ENCODE measurements at regions not wholly inside any gene's neighbourhood (a gene's known extent, or its start where the extent isn't known, plus 50 kb on each side); places are given as distances from the start of the nearest gene placed in this dataset.

GRCh38 chr2:56502616-56503015 lies 318.8 kb downstream of the CCDC85A start:
- intact Hi-C loops (cut with DNase I) = no loop called here

GRCh38 chr2:56505885-56506284 lies 322.1 kb downstream of the CCDC85A start:
- ATAC-seq = no peak
- DNase-seq (ENCODE audit: missing footprints) = no peak
- intact Hi-C loops (cut with DNase I) = no loop called here

More at GRCh38 chr2:56502616-56503015, 318.8 kb downstream of the CCDC85A start:
- DNase-seq (ENCODE audit: missing footprints) = no peak
- ATAC-seq = no peak

- DNase-seq (ENCODE audit: missing footprints) = no peak
- no peak for ATAC-seq
- intact Hi-C loops (cut with DNase I) = no loop called here
These were observed 324.9 kb downstream of the CCDC85A start for GRCh38 chr2:56508662-56509061.

GRCh38 chr2:56510610-56511009 lies 326.8 kb downstream of the CCDC85A start:
- ATAC-seq = no peak
- intact Hi-C loops (cut with DNase I) = no loop called here
- no peak for DNase-seq (ENCODE audit: missing footprints)

- intact Hi-C loops (cut with DNase I) = no loop called here
- no peak for DNase-seq (ENCODE audit: missing footprints)
- ATAC-seq = no peak
These were observed 331.6 kb downstream of the CCDC85A start for GRCh38 chr2:56515399-56515798.

GRCh38 chr2:56519806-56520205 lies 336.0 kb downstream of the CCDC85A start:
- intact Hi-C loops (cut with DNase I) = loop anchor here (5.0 kb wide), 1 partner anchor 43 kb away; no protein-coding TSS in a partner anchor
- no peak for DNase-seq (ENCODE audit: missing footprints)
- ATAC-seq = no peak

- intact Hi-C loops (cut with DNase I) = loop anchor here (5.0 kb wide), 1 partner anchor 45 kb away; no protein-coding TSS in a partner anchor
These were observed 338.9 kb downstream of the CCDC85A start for GRCh38 chr2:56522605-56523089.

GRCh38 chr2:56523816-56524215 lies 340.0 kb downstream of the CCDC85A start:
- ATAC-seq (no peak), DNase-seq (ENCODE audit: missing footprints) (no peak)
- intact Hi-C loops (cut with DNase I) = loop anchor here (5.0 kb wide), 1 partner anchor 47 kb away; no protein-coding TSS in a partner anchor

More at GRCh38 chr2:56522605-56523089, 338.9 kb downstream of the CCDC85A start:
- ATAC-seq (peak; percentile 92), DNase-seq (ENCODE audit: missing footprints) (no peak)

- intact Hi-C loops (cut with DNase I) = no loop called here
- DNase-seq (ENCODE audit: missing footprints) (no peak), ATAC-seq (no peak)
These were observed 348.1 kb downstream of the CCDC85A start for GRCh38 chr2:56531668-56532420.

GRCh38 chr2:56534321-56534720 lies 350.5 kb downstream of the CCDC85A start:
- ATAC-seq = no peak
- no peak for DNase-seq (ENCODE audit: missing footprints)
- intact Hi-C loops (cut with DNase I) = no loop called here

GRCh38 chr2:56537756-56538155 lies 354.0 kb downstream of the CCDC85A start:
- DNase-seq (ENCODE audit: missing footprints) (no peak), ATAC-seq (no peak)
- intact Hi-C loops (cut with DNase I) = no loop called here

GRCh38 chr2:56539618-56540017 lies 355.8 kb downstream of the CCDC85A start:
- DNase-seq (ENCODE audit: missing footprints) = no peak
- intact Hi-C loops (cut with DNase I) = no loop called here
- ATAC-seq = no peak

- intact Hi-C loops (cut with DNase I) = no loop called here
- no peak for ATAC-seq
- no peak for DNase-seq (ENCODE audit: missing footprints)
These were observed 356.7 kb downstream of the CCDC85A start for GRCh38 chr2:56540467-56540866.

GRCh38 chr2:56540916-56541315 lies 357.1 kb downstream of the CCDC85A start:
- no peak for DNase-seq (ENCODE audit: missing footprints)
- no peak for ATAC-seq
- intact Hi-C loops (cut with DNase I) = no loop called here

GRCh38 chr2:56542213-56542612 lies 358.4 kb downstream of the CCDC85A start:
- intact Hi-C loops (cut with DNase I) = no loop called here
- ATAC-seq (no peak), DNase-seq (ENCODE audit: missing footprints) (no peak)

GRCh38 chr2:56565143-56565542 lies 381.4 kb downstream of the CCDC85A start:
- DNase-seq (ENCODE audit: missing footprints) (no peak), ATAC-seq (no peak)
- intact Hi-C loops (cut with DNase I) = no loop called here

GRCh38 chr2:56571074-56571473 lies 387.3 kb downstream of the CCDC85A start:
- intact Hi-C loops (cut with DNase I) = no loop called here
- DNase-seq (ENCODE audit: missing footprints) = no peak
- ATAC-seq = no peak

GRCh38 chr2:56576001-56576400 lies 392.2 kb downstream of the CCDC85A start:
- DNase-seq (ENCODE audit: missing footprints) = no peak
- intact Hi-C loops (cut with DNase I) = no loop called here
- ATAC-seq = no peak

- DNase-seq (ENCODE audit: missing footprints) = no peak
- no peak for ATAC-seq
- intact Hi-C loops (cut with DNase I) = no loop called here
These were observed 396.5 kb downstream of the CCDC85A start for GRCh38 chr2:56580242-56580641.

- no peak for DNase-seq (ENCODE audit: missing footprints)
- ATAC-seq = no peak
- intact Hi-C loops (cut with DNase I) = no loop called here
These were observed 398.8 kb downstream of the CCDC85A start for GRCh38 chr2:56582570-56582969.
